Right cardiac atrium (tissue), 5 donors: ENCODE measurements at regions not wholly inside any gene's neighbourhood (a gene's known extent, or its start where the extent isn't known, plus 50 kb on each side); places are given as distances from the start of the nearest gene placed in this dataset.

ENCODE experiments used
- ATAC-seq, 2 donors: fragments of 200-7000 bp; cut with Tn5 transposase; one replicate each; pipeline versions ENCODE4 v1.8.0 to v1.9.1; 2020; ENCODE audit warnings: moderate library complexity in 2 of 2, mild to moderate bottlenecking in 1 of 2
- DNase-seq, 3 donors: peaks; one replicate each; pipeline ENCODE4 v3.0.0-alpha.2; 2020
- H3K27ac ChIP-seq: one replicate; pipeline ENCODE4 v1.5.1; 2013; ENCODE audit warnings: mild to moderate bottlenecking, low read length, control low read depth, moderate library complexity
- H3K27me3 ChIP-seq: one replicate; pipeline ENCODE4 v1.6.1; 2013; ENCODE audit not compliant: control insufficient read depth, insufficient read depth
- H3K4me1 ChIP-seq: one replicate; pipeline ENCODE4 v1.6.1; 2013; ENCODE audit warnings: low read length; ENCODE audit not compliant: control insufficient read depth, insufficient read depth
- H3K4me3 ChIP-seq: one replicate; pipeline ENCODE4 v1.5.1; 2013; ENCODE audit warnings: low read length, control low read depth
- H3K9me3 ChIP-seq: one replicate; pipeline ENCODE4 v1.6.1; 2013; ENCODE audit warnings: low read length; ENCODE audit not compliant: control insufficient read depth
- WGBS: extraction: QIAGEN DNeasy Blood & Tissue Kit; methylation state at CpG from one replicate; pipeline ENCODE4 v1.1.7; 2013; 5-methylcytosine and 5-hydroxymethylcytosine counted together
- intact Hi-C, 4 donors: fragments of 100-400 bp; cut with DNase I; formaldehyde crosslinking; loops; one replicate each; pipeline versions ENCODE4 v1.11.0 to v1.14.0; 2022 to 2023
- donor health status: healthy with polysubstance abuse.
- donor health status: DM: no; HTN: yes; CAD: no.
- donor health status: DM: no; HTN: no; CAD: no.
- donor health status: DM: no; HTN: yes; CAD: no; lungs with severe emphysema.
- donor health status: DM: yes; HTN: yes; CAD: no.

- 82% methylated on average over 4 of the region's 4 CpGs for WGBS
- ATAC-seq (no peak), DNase-seq (no peak)
- peaks cover 1% of the 10 kb centered on the region for H3K4me1 ChIP-seq
- intact Hi-C loops: no loop called here
- H3K27me3 ChIP-seq: no peaks in the 10 kb centered on the region
- no peak overlapping the region for H3K27ac ChIP-seq
- H3K4me3 ChIP-seq: no peak overlapping the region
- H3K9me3 ChIP-seq: no peaks in the 10 kb centered on the region
Measured at GRCh38 chr12:104858611-104859543, 99.2 kb downstream of the SLC41A2 start.

- Histone ChIP-seq H3K27ac (no peak overlapping the region), H3K27me3 (no peaks in the 10 kb centered on the region), H3K4me1 (peaks cover 1% of the 10 kb centered on the region), H3K4me3 (no peak overlapping the region), H3K9me3 (no peaks in the 10 kb centered on the region)
- ATAC-seq (peak; percentile 64 to 73), DNase-seq (no peak)
- WGBS: 54% methylated on average over 3 of the region's 3 CpGs
- intact Hi-C loops: no loop called here
Measured at GRCh38 chr12:104856531-104856930, 101.6 kb downstream of the SLC41A2 start.

- no peak for DNase-seq
- H3K4me3 ChIP-seq: no peak overlapping the region
- intact Hi-C loops: no loop called here
- 31% methylated on average over 6 of the region's 6 CpGs for WGBS
- H3K4me1 ChIP-seq: peaks cover 1% of the 10 kb centered on the region
- no peak overlapping the region for H3K27ac ChIP-seq
- no peaks in the 10 kb centered on the region for H3K9me3 ChIP-seq
- peak; percentile 62 to 63 for ATAC-seq
- H3K27me3 ChIP-seq: no peaks in the 10 kb centered on the region
Measured at GRCh38 chr12:104855599-104855998, 102.5 kb downstream of the SLC41A2 start.

DNA sequence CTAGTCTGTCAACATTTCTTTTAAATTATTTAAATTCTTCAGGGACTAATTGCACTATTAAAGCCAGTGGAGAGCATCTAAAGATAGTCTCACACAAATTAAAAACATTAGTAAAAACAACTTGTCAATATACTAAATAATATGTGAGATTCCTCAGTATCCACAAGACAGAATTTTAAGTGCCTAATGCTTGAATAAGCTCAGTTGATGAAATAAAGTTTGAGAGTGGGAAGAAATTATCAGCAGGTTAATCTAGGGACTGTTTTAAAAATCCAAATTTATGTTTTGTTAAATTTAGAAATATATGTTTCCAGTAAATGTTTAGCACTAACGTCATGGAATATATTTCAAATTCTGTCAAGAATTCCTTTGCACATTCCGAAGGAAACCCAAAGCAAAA is 105.2 kb downstream of the SLC41A2 start:
- Histone ChIP-seq H3K4me3 (no peak overlapping the region), H3K27me3 (no peaks in the 10 kb centered on the region), H3K27ac (no peak overlapping the region), H3K4me1 (peaks cover 1% of the 10 kb centered on the region), H3K9me3 (no peaks in the 10 kb centered on the region)
- 89% methylated on average over 2 of the region's 2 CpGs for WGBS
- ATAC-seq (no peak), DNase-seq (no peak)
- intact Hi-C loops: loop anchor here in 1 of 4 donors (5.0 kb wide), 1 partner anchor 231 kb away; no protein-coding TSS in a partner anchor

DNA sequence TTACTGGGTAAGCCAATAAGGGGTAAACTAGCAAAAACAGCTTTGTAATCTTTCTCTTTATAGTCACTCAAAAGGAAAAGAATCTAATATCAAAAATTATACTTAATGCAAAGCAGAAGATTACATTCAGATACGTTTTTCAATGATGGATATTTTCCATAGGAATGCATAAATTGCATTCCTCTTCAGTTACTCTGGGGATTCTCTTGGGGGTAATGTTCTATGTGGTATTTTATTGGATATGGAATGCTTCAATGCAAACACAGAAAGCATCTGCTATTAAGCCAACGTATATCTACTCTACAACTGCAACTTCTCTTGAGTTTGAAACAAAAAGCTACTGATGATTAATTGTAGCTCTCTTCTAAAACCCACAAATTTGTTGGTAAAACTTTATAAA is 106.0 kb downstream of the SLC41A2 start:
- no peak overlapping the region for H3K27ac ChIP-seq
- no peaks in the 10 kb centered on the region for H3K27me3 ChIP-seq
- no peak overlapping the region for H3K4me3 ChIP-seq
- H3K4me1 ChIP-seq: peaks cover 1% of the 10 kb centered on the region
- DNase-seq: no peak
- intact Hi-C loops: loop anchor here in 1 of 4 donors (5.0 kb wide), 1 partner anchor 230 kb away; no protein-coding TSS in a partner anchor
- 65% methylated on average over 2 of the region's 2 CpGs for WGBS
- H3K9me3 ChIP-seq: no peaks in the 10 kb centered on the region
- ATAC-seq: no peak

DNA sequence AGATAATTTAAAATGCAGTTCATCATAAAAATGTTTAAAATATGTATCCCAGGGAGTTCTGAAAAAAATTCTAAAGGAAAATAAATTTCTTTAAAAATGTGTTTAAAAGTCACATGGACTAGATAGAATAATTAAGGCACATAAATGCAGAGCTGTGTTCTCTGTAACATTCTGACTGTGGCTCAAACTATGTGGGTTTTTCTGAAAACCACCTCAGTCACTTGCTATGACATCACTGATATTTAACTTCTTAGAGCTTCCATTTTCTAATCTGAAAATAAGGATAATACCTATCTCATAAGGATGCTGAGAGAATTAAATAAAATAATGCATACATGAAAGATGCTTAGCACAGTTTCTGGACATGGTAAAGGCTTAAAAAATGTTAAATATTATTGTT is 107.3 kb downstream of the SLC41A2 start:
- intact Hi-C loops: loop anchor here in 1 of 4 donors (5.0 kb wide), 1 partner anchor 228 kb away; no protein-coding TSS in a partner anchor
- H3K9me3 ChIP-seq: no peaks in the 10 kb centered on the region
- no peaks in the 10 kb centered on the region for H3K27me3 ChIP-seq
- no peak overlapping the region for H3K27ac ChIP-seq
- H3K4me3 ChIP-seq: no peak overlapping the region
- ATAC-seq (no peak), DNase-seq (no peak)
- H3K4me1 ChIP-seq: peaks cover 1% of the 10 kb centered on the region

DNA sequence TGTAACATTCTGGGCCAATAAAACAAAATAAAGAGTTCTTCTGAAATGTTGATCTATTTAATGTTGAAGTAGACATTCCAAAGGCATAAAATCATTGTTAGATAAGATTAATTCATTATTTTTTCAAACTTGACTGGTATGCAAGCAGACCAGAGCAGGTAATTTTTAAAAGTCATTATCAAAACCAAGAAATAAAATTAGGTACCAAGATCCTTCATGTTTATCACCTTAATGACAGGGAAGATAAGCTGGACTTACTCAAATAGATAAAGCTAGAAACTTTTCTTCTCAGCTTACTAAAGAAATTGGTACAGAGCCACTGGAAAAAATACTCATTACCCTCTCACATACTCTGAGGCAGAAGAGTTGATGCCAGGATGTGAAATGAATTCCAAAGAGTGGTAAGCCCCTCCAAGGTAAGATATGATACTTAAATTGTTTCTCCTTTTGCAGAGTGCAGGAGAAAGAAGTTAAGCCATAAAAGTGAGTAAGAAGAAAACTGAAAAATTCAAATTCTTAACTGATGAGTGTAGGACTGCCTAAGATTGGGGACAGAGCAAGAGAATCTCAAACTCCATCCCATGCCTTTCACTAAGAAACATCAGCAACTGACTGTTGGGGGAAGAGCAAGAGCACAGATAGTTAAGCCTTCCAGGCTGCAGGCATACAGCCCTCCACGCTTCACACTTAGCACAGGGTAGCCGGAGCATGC is 111.9 kb downstream of the SLC41A2 start:
- no peaks in the 10 kb centered on the region for H3K4me1 ChIP-seq
- no peak for ATAC-seq
- no peak overlapping the region for H3K27ac ChIP-seq
- H3K4me3 ChIP-seq: no peak overlapping the region
- H3K27me3 ChIP-seq: no peaks in the 10 kb centered on the region
- H3K9me3 ChIP-seq: no peaks in the 10 kb centered on the region
- no peak for DNase-seq
- WGBS: 92% methylated on average over 2 of the region's 2 CpGs
- intact Hi-C loops: no loop called here

GRCh38 chr12:104844123-104844522 is 114.0 kb downstream of the SLC41A2 start:
- DNase-seq: no peak
- H3K9me3 ChIP-seq: no peaks in the 10 kb centered on the region
- H3K4me3 ChIP-seq: no peak overlapping the region
- ATAC-seq: no peak
- no peak overlapping the region for H3K27ac ChIP-seq
- no peaks in the 10 kb centered on the region for H3K4me1 ChIP-seq
- intact Hi-C loops: no loop called here
- WGBS: 100% methylated on average over 1 of the region's 1 CpG
- no peaks in the 10 kb centered on the region for H3K27me3 ChIP-seq

- intact Hi-C loops: no loop called here
- Histone ChIP-seq H3K27ac (no peak overlapping the region), H3K4me1 (no peaks in the 10 kb centered on the region), H3K27me3 (no peaks in the 10 kb centered on the region), H3K4me3 (no peak overlapping the region), H3K9me3 (no peaks in the 10 kb centered on the region)
- 96% methylated on average over 1 of the region's 1 CpG for whole genome bisulfite sequencing
- no peak for ATAC-seq
- no peak for DNase-seq
Measured at GRCh38 chr12:104840262-104840661, 117.8 kb downstream of the SLC41A2 start.

GRCh38 chr12:104835317-104835716 is 122.8 kb downstream of the SLC41A2 start:
- no peak overlapping the region for H3K4me3 ChIP-seq

GRCh38 chr12:104834607-104835006 is 123.5 kb downstream of the SLC41A2 start:
- ATAC-seq (no peak), DNase-seq (no peak)
- H3K4me3 ChIP-seq: no peak overlapping the region
- H3K27me3 ChIP-seq: no peaks in the 10 kb centered on the region
- H3K27ac ChIP-seq: no peak overlapping the region
- H3K9me3 ChIP-seq: no peaks in the 10 kb centered on the region
- intact Hi-C loops: no loop called here
- no peaks in the 10 kb centered on the region for H3K4me1 ChIP-seq

More at GRCh38 chr12:104835317-104835716, 122.8 kb downstream of the SLC41A2 start:
- no peaks in the 10 kb centered on the region for H3K9me3 ChIP-seq
- H3K4me1 ChIP-seq: no peaks in the 10 kb centered on the region
- ATAC-seq (no peak), DNase-seq (no peak)
- WGBS: 80% methylated on average over 2 of the region's 2 CpGs
- H3K27me3 ChIP-seq: no peaks in the 10 kb centered on the region
- H3K27ac ChIP-seq: no peak overlapping the region
- intact Hi-C loops: no loop called here
